ENCODE measurements at regions not wholly inside any gene's neighbourhood (a gene's known extent, or its start where the extent isn't known, plus 50 kb on each side); places are given as distances from the start of the nearest gene placed in this dataset.

DNA sequence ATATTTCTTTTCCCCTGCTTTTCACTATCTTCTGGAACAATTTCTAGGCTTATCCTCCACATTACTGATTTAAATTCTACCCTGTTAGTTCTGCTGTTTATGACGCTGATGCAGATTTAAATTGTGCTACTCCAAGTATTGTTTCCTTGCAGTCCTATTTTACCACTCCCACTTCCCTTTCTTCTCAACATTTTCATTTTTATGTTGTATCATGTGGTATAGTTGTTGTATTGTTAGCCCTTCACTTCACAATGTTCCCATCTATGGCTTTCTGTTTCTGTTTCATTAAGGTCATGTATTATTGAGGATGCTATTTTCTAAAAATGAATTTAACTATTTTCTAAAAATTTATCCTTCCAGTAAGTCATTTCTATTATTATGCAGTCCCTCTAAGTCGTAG lies 254.4 kb downstream of the NDUFS4 start:
- TF ChIP-seq, protein P1, sequence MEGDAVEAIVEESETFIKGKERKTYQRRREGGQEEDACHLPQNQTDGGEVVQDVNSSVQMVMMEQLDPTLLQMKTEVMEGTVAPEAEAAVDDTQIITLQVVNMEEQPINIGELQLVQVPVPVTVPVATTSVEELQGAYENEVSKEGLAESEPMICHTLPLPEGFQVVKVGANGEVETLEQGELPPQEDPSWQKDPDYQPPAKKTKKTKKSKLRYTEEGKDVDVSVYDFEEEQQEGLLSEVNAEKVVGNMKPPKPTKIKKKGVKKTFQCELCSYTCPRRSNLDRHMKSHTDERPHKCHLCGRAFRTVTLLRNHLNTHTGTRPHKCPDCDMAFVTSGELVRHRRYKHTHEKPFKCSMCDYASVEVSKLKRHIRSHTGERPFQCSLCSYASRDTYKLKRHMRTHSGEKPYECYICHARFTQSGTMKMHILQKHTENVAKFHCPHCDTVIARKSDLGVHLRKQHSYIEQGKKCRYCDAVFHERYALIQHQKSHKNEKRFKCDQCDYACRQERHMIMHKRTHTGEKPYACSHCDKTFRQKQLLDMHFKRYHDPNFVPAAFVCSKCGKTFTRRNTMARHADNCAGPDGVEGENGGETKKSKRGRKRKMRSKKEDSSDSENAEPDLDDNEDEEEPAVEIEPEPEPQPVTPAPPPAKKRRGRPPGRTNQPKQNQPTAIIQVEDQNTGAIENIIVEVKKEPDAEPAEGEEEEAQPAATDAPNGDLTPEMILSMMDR (IDR thresholded peaks at IDR 0.05; ENCODE audit: poor library complexity), result no peak
- TF ChIP-seq EZH2 (IDR thresholded peaks at IDR 0.05; ENCODE audit: borderline replicate concordance) (no peak), EZH2phosphoT487 (IDR thresholded peaks at IDR 0.05; ENCODE audit: low read depth, severe bottlenecking, unreplicated experiment) (no peak)

Measured in hepatocyte (in vitro differentiated cells).